HepG2 (cell line): ENCODE measurements at regions not wholly inside any gene's neighbourhood (a gene's known extent, or its start where the extent isn't known, plus 50 kb on each side); places are given as distances from the start of the nearest gene placed in this dataset.
A peak's percentile ranks its signal among the peaks of the same experiment; 100 is the strongest.

Experiments used
- CBX2 ChIP-seq, 2 experiments: fragments of 200-600 bp in 1 of 2; sonication (generic); formaldehyde crosslinking in 1 of 2; IDR thresholded peaks; 2 replicates each; pipeline versions ENCODE4 v1.7.0 to v1.8.1; 2018 to 2022; ENCODE audit warnings: low read depth in 2 of 2, low read length in 1 of 2, mild to moderate bottlenecking in 1 of 2, missing genetic modification reagents in 1 of 2
- NCOR1 ChIP-seq: fragments of 200-600 bp; sonication (generic); IDR thresholded peaks from 2 replicates; pipeline ENCODE4 v1.7.0; 2017; ENCODE audit warnings: antibody characterized with exemption, low read length, borderline replicate concordance
- NR3C1 ChIP-seq: sonication (generic); formaldehyde crosslinking; IDR thresholded peaks from 2 replicates; pipeline ENCODE4 v1.4.0; 2020; ENCODE audit warnings: missing genetic modification reagents
- PPARG ChIP-seq: conservative IDR thresholded peaks from 2 replicates; pipeline ENCODE4 v1.6.1; 2016; ENCODE audit warnings: missing biosample characterization, missing genetic modification reagents
- RBFOX2 ChIP-seq: fragments of 200-400 bp; formaldehyde crosslinking; IDR thresholded peaks from 2 replicates; pipeline ENCODE4 v1.6.1; 2017; ENCODE audit warnings: low read depth, mild to moderate bottlenecking, low read length
- RBM22 ChIP-seq: fragments of 200-400 bp; formaldehyde crosslinking; optimal IDR thresholded peaks from 2 replicates; pipeline ENCODE3; 2017; ENCODE audit warnings: mild to moderate bottlenecking, low read length, moderate library complexity
- RFX3 ChIP-seq: IDR thresholded peaks from 2 replicates; pipeline ENCODE4 v1.6.1; 2016; ENCODE audit warnings: missing biosample characterization, missing genetic modification reagents
- RNF2 ChIP-seq: fragments of 450-650 bp; conservative IDR thresholded peaks from 2 replicates; pipeline ENCODE4 v1.6.1; 2016; ENCODE audit warnings: low read depth
- TBX2 ChIP-seq: sonication (generic); formaldehyde crosslinking; IDR thresholded peaks from 2 replicates; pipeline ENCODE4 v1.5.0; 2020; ENCODE audit warnings: missing genetic modification reagents, mild to moderate bottlenecking, borderline replicate concordance
- TCF7L2 ChIP-seq: IDR thresholded peaks from 2 replicates; pipeline ENCODE4 v1.6.1; 2011; ENCODE audit warnings: mild to moderate bottlenecking, low read depth, low read length, moderate library complexity
- TRAFD1 ChIP-seq: sonication (generic); formaldehyde crosslinking; IDR thresholded peaks from 2 replicates; pipeline ENCODE4 v1.5.1; 2020; ENCODE audit warnings: missing genetic modification reagents, mild to moderate bottlenecking, borderline replicate concordance
- YY1 ChIP-seq: IDR thresholded peaks from 2 replicates; pipeline ENCODE4 v1.6.1; 2011; ENCODE audit warnings: low read length, low read depth, moderate library complexity, mild to moderate bottlenecking; ENCODE audit not compliant: insufficient read depth, insufficient replicate concordance
- ZBTB33 ChIP-seq: sonication (generic); formaldehyde crosslinking; IDR thresholded peaks from 2 replicates; pipeline ENCODE4 v1.4.0; 2020; ENCODE audit warnings: missing genetic modification reagents
- ZBTB40 ChIP-seq, 2 experiments: fragments of 450-650 bp in 1 of 2; sonication (generic) in 1 of 2; formaldehyde crosslinking in 1 of 2; IDR thresholded peaks; 2 replicates each; pipeline versions ENCODE4 v1.6.1 to v1.8.0; 2016 to 2022; ENCODE audit warnings: antibody characterized with exemption in 1 of 2, mild to moderate bottlenecking in 1 of 2, missing genetic modification reagents in 1 of 2
- ZFY ChIP-seq: sonication (generic); formaldehyde crosslinking; IDR thresholded peaks from 2 replicates; pipeline ENCODE4 v1.4.0; 2020; ENCODE audit warnings: missing genetic modification reagents
- ZNF367 ChIP-seq: sonication (generic); formaldehyde crosslinking; IDR thresholded peaks from 2 replicates; pipeline ENCODE4 v1.4.0; 2020; ENCODE audit warnings: missing genetic modification reagents, borderline replicate concordance

- TF ChIP-seq TRAFD1 (CRISPR knock-in tag) (no peak), TBX2 (CRISPR knock-in tag) (no peak), TCF7L2 (no peak), NR3C1 (CRISPR knock-in tag) (no peak), NCOR1 (peak; percentile 73; the same call in 1 of the 2 replicates), ZNF367 (no peak), PPARG (CRISPR knock-in tag) (0 out of 2 replicates have a peak, but pooled peaks have one; percentile 32), RFX3 (no peak), ZFY (CRISPR knock-in tag) (no peak), CBX2 (IDR thresholded peaks at IDR 0.05; ENCODE audit: low read depth, low read length) (no peak), CBX2 (CRISPR knock-in tag; IDR thresholded peaks at IDR 0.05; ENCODE audit: low read depth) (no peak), ZBTB40 (IDR thresholded peaks at IDR 0.05) (no peak), ZBTB40 (CRISPR knock-in tag; IDR thresholded peaks at IDR 0.05) (no peak), RNF2 (no peak), ZBTB33 (CRISPR knock-in tag) (no peak), YY1 (no peak), RBM22 (no peak), RBFOX2 (peak; percentile 75)
These were observed 50.6 kb upstream of the LOC128125822 start (continued) for GRCh38 chr6:63521475-63522210.
